Gastrocnemius medialis (tissue), 4 donors: ENCODE measurements at regions not wholly inside any gene's neighbourhood (a gene's known extent, or its start where the extent isn't known, plus 50 kb on each side); places are given as distances from the start of the nearest gene placed in this dataset.

Experiments used
- ATAC-seq, 2 donors: fragments of 150-250 bp; one replicate each; pipeline ENCODE4 v1.9.1; 2016
- DNase-seq, 2 donors: peaks; one replicate each; pipeline ENCODE4 v3.0.0-alpha.2; 2019
- H3K27ac ChIP-seq, 4 donors: fragments of 200-600 bp; sonication (generic); 1 replicate in 1 of 4; 2 replicates in 3 of 4; pipeline ENCODE4 v1.5.1; 2016 to 2018; ENCODE audit warnings: mild to moderate bottlenecking in 2 of 4, moderate library complexity in 1 of 4
- H3K27me3 ChIP-seq, 3 donors: fragments of 200-600 bp; sonication (generic) in 2 of 3; 1 replicate in 1 of 3; 2 replicates in 2 of 3; pipeline versions ENCODE4 v1.5.1 to v1.6.0; 2016 to 2019; ENCODE audit warnings: mild to moderate bottlenecking in 1 of 3, moderate library complexity in 1 of 3
- H3K36me3 ChIP-seq, 2 donors: fragments of 200-600 bp; sonication (generic) in 1 of 2; one replicate each; pipeline ENCODE4 v1.5.1; 2017 to 2018
- H3K4me1 ChIP-seq, 2 donors: fragments of 200-600 bp; sonication (generic) in 1 of 2; one replicate each; pipeline ENCODE4 v1.5.1; 2016 to 2017; ENCODE audit warnings: mild to moderate bottlenecking in 2 of 2
- H3K4me3 ChIP-seq, 4 donors: fragments of 200-600 bp; sonication (generic) in 3 of 4; 1 replicate in 1 of 4; 2 replicates in 3 of 4; pipeline ENCODE4 v1.5.1; 2016 to 2019; ENCODE audit warnings: mild to moderate bottlenecking in 2 of 4
- H3K9me3 ChIP-seq, 3 donors: fragments of 200-600 bp; sonication (generic) in 2 of 3; 1 replicate in 1 of 3; 2 replicates in 2 of 3; pipeline ENCODE4 v1.5.1; 2016 to 2019
- POLR2A ChIP-seq, 2 donors: fragments of 450-650 bp; IDR thresholded peaks; one replicate each; pipeline ENCODE4 v1.6.1; 2017; ENCODE audit warnings: antibody characterized with exemption in 2 of 2, mild to moderate bottlenecking in 2 of 2, moderate library complexity in 2 of 2
- in situ Hi-C, 4 donors: fragments of 200-750 bp; cut with MboI; loops; one replicate each; pipeline versions ENCODE4 v1.15.0 to v1.8.0; 2017; ENCODE audit warnings: low sequenced_read_pairs in 4 of 4
- intact Hi-C: fragments of 100-400 bp; cut with DNase I; formaldehyde crosslinking; loops from one replicate; pipeline ENCODE4 v1.15.1; 2023; ENCODE audit warnings: low total_unique reads
- TF ChIP-seq, protein P1 (sequence below), 5 experiments: fragments of 450-650 bp in 3 of 5; fragments of 200-600 bp in 2 of 5; sonication (generic) in 2 of 5; IDR thresholded peaks in 4 of 5; conservative IDR thresholded peaks in 1 of 5; 1 replicate in 4 of 5; 2 replicates in 1 of 5; pipeline ENCODE4 v1.5.1; 2016 to 2019; ENCODE audit warnings: antibody characterized with exemption in 5 of 5, mild to moderate bottlenecking in 3 of 5, moderate library complexity in 3 of 5

DNA sequence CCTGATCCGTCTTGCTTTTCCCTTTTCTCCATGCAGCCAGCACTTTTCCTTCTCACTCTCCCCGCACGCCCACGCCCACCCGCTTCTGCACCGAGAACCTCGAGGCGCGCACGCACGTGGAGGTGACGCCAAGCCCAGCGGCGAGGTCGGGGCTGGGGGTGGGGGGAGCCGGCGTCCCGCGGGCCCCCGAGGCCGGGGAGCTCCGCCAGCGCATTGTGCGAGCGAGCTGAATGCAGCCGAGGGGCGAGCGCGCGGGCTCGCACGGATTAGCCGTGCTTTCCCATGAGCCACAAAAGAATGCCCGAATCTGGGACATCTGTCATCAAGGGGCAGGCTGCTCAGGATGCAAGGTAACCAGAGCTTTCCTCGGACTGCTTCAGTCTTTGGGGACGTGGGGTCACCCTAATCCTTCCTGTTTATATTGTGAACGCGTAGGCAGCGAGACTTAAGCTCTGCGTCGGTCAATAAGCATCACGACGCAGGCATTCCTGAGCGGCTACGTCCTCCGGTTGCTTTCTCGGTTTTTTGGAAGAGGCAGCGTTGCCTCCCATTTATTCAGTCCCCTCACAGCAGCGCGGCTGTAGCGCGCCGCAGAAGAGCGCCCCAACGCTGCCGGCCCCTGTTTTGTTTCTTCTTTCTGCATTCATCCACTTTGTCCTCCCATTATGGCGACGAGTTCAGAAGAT is 67.3 kb upstream of the AKT3 start:
- H3K4me1 ChIP-seq: peaks cover 4 to 13% of the 10 kb centered on the region in 2 donors
- ATAC-seq: peak in 1 of 2 donors; percentile 45
- no peak for DNase-seq
- H3K36me3 ChIP-seq: no peaks in the 10 kb centered on the region
- no peaks in the 10 kb centered on the region for H3K9me3 ChIP-seq
- intact Hi-C loops (no loop called here), in situ Hi-C loops (no loop called here)
- no peak for TF ChIP-seq POLR2A (IDR thresholded peaks at IDR 0.05)
- TF ChIP-seq, protein P1, sequence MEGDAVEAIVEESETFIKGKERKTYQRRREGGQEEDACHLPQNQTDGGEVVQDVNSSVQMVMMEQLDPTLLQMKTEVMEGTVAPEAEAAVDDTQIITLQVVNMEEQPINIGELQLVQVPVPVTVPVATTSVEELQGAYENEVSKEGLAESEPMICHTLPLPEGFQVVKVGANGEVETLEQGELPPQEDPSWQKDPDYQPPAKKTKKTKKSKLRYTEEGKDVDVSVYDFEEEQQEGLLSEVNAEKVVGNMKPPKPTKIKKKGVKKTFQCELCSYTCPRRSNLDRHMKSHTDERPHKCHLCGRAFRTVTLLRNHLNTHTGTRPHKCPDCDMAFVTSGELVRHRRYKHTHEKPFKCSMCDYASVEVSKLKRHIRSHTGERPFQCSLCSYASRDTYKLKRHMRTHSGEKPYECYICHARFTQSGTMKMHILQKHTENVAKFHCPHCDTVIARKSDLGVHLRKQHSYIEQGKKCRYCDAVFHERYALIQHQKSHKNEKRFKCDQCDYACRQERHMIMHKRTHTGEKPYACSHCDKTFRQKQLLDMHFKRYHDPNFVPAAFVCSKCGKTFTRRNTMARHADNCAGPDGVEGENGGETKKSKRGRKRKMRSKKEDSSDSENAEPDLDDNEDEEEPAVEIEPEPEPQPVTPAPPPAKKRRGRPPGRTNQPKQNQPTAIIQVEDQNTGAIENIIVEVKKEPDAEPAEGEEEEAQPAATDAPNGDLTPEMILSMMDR (IDR thresholded peaks at IDR 0.05 in 4 of 5, conservative IDR thresholded peaks at IDR 0.05 in 1 of 5): peak in 1 of 5 experiments; percentile 15
- peak overlapping the region; percentile 45 to 73 (median 56) for H3K4me3 ChIP-seq
- peaks cover 16 to 28% (median 20%) of the 10 kb centered on the region in 3 donors for H3K27me3 ChIP-seq
- no peak overlapping the region for H3K27ac ChIP-seq

DNA sequence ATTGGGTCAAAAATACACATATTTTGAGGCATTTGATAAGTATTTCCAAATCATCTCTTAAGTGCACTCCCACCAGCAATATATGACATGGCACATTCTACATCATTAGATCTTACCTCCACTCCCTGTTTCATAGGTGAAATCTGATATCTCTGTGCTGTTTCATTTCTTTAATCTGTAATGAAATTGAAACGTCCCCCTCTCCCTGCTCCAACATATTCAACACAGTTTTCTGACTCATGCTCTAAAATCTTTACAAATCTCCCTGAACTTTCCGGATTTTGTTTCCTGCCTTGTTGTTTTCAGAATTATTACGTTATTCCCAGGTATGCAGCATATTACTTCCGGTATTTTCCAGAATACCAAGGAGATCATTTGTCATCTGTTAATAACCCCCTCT is 66.1 kb upstream of the AKT3 start:
- Histone ChIP-seq H3K27me3 (peaks cover 16 to 28% (median 20%) of the 10 kb centered on the region in 3 donors), H3K27ac (no peak overlapping the region), H3K4me1 (peaks cover 4 to 13% of the 10 kb centered on the region in 2 donors), H3K9me3 (no peaks in the 10 kb centered on the region), H3K36me3 (no peaks in the 10 kb centered on the region), H3K4me3 (no peak overlapping the region)
- no peak for TF ChIP-seq POLR2A (IDR thresholded peaks at IDR 0.05)
- TF ChIP-seq, protein P1 (IDR thresholded peaks at IDR 0.05 in 4 of 5, conservative IDR thresholded peaks at IDR 0.05 in 1 of 5): no peak
- in situ Hi-C loops (no loop called here), intact Hi-C loops (no loop called here)
- ATAC-seq (no peak), DNase-seq (no peak)

DNA sequence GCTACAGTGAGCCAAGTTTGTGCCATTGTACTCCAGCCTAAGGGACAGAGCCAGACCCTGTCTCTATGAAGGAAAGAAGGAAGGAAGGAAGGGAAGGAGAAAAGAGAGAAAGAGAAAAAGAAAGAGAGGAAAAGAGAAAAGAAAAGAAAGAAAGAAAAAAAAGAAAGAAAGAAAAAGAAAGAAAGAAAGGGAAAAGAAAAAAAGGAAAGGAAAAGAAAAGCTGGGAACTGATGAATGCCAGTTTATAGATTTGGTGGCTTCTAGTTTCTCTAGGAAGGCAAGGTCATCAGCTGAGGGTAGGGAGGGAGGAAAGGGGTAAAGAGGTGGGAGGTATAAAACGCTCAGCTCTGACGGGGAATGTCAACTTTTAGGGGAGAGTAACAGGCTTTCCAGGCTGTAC is 62.3 kb upstream of the AKT3 start:
- ATAC-seq (no peak), DNase-seq (no peak)
- no peak overlapping the region for H3K27ac ChIP-seq
- intact Hi-C loops (no loop called here), in situ Hi-C loops (no loop called here)
- H3K4me1 ChIP-seq: peaks cover 4 to 9% of the 10 kb centered on the region in 2 donors
- TF ChIP-seq, protein P1 (IDR thresholded peaks at IDR 0.05 in 4 of 5, conservative IDR thresholded peaks at IDR 0.05 in 1 of 5): no peak
- TF ChIP-seq POLR2A (IDR thresholded peaks at IDR 0.05): no peak
- peaks cover 8 to 15% (median 13%) of the 10 kb centered on the region in 3 donors for H3K27me3 ChIP-seq
- no peak overlapping the region for H3K4me3 ChIP-seq
- no peaks in the 10 kb centered on the region for H3K9me3 ChIP-seq
- no peaks in the 10 kb centered on the region for H3K36me3 ChIP-seq

DNA sequence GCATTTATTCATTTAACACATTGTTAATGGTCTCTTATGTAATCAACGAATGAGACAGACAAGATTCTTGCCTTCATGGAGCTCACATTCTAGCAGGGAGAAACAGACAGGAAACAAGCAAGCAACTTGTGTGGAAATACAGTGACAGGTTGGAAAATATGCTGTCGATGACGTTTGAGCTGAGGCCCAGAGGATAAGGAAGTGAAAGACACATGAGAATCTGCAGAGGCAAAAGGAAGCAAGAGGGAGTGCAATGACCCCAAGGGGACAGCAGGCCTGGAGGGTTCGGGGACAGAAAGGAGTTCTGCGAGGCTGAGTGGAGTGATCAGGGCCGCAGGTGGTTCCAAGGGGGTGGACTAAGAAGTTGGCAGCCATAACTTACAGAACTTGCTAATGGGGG is 60.6 kb upstream of the AKT3 start:
- no peak for DNase-seq
- Histone ChIP-seq H3K27me3 (peaks cover 0 to 3% (median 0%) of the 10 kb centered on the region in 3 donors), H3K36me3 (no peaks in the 10 kb centered on the region), H3K9me3 (no peaks in the 10 kb centered on the region), H3K27ac (no peak overlapping the region), H3K4me1 (no peaks in the 10 kb centered on the region), H3K4me3 (no peak overlapping the region)
- in situ Hi-C loops: no loop called here
- TF ChIP-seq, protein P1 (IDR thresholded peaks at IDR 0.05 in 4 of 5, conservative IDR thresholded peaks at IDR 0.05 in 1 of 5): no peak
- TF ChIP-seq POLR2A (IDR thresholded peaks at IDR 0.05): no peak
- ATAC-seq: no peak
- intact Hi-C loops: no loop called here
